Effector memory CD8-positive, alpha-beta T cell (primary cell): ENCODE measurements at regions not wholly inside any gene's neighbourhood (a gene's known extent, or its start where the extent isn't known, plus 50 kb on each side); places are given as distances from the start of the nearest gene placed in this dataset.
A peak's percentile ranks its signal among the peaks of the same experiment; 100 is the strongest.

Experiments used
- ATAC-seq: fragments of 150-1000 bp; cut with Tn5 transposase; replicated peaks from 2 replicates; pipeline ENCODE4 v1.10.0; 2021; ENCODE audit warnings: mild to moderate bottlenecking, moderate library complexity
- DNase-seq, 3 experiments: peaks; one replicate each; pipeline ENCODE4 v3.0.0; 2021
- H3K27ac Mint-ChIP-seq, 2 donors: one replicate each; pipeline ENCODE4 v1.8.0; 2022; ENCODE audit warnings: mild to moderate bottlenecking in 2 of 2, mixed read lengths in 2 of 2, moderate library complexity in 2 of 2
- H3K27me3 Mint-ChIP-seq, 2 donors: one replicate each; pipeline ENCODE4 v1.8.0; 2022; ENCODE audit warnings: mixed read lengths in 2 of 2
- H3K36me3 Mint-ChIP-seq: one replicate; pipeline ENCODE4 v1.8.0; 2022; ENCODE audit warnings: mild to moderate bottlenecking, moderate library complexity, mixed read lengths; ENCODE audit not compliant: insufficient read depth
- H3K4me1 Mint-ChIP-seq, 2 donors: one replicate each; pipeline ENCODE4 v1.8.0; 2022; ENCODE audit warnings: low read depth in 2 of 2, mixed read lengths in 2 of 2
- H3K4me3 Mint-ChIP-seq, 2 donors: one replicate each; pipeline ENCODE4 v1.8.0; 2022; ENCODE audit warnings: mild to moderate bottlenecking in 2 of 2, mixed read lengths in 2 of 2, moderate library complexity in 2 of 2
- H3K9me3 Mint-ChIP-seq, 2 donors: one replicate each; pipeline ENCODE4 v1.8.0; 2022; ENCODE audit warnings: mixed read lengths in 2 of 2

GRCh38 chr12:127294651-127295210 lies 972.2 kb upstream of the TMEM132C start:
- H3K27ac Mint-ChIP-seq = no peak overlapping the region
- no peak for ATAC-seq
- H3K9me3 Mint-ChIP-seq = no peaks in the 10 kb centered on the region

GRCh38 chr12:127295630-127296029 lies 971.3 kb upstream of the TMEM132C start:
- DNase-seq = no peak
- Mint-ChIP-seq H3K36me3 (no peaks in the 10 kb centered on the region), H3K9me3 (no peaks in the 10 kb centered on the region), H3K27ac (no peak overlapping the region), H3K4me1 (peaks cover 0 to 2% of the 10 kb centered on the region in 2 donors), H3K27me3 (peaks cover 5 to 34% of the 10 kb centered on the region in 2 donors), H3K4me3 (no peak overlapping the region)
- no peak for ATAC-seq

More at GRCh38 chr12:127294651-127295210, 972.2 kb upstream of the TMEM132C start:
- Mint-ChIP-seq H3K27me3 (peaks cover 0 to 25% of the 10 kb centered on the region in 2 donors), H3K36me3 (no peaks in the 10 kb centered on the region), H3K4me1 (peaks cover 0 to 2% of the 10 kb centered on the region in 2 donors), H3K4me3 (no peak overlapping the region)
- no peak for DNase-seq

- Mint-ChIP-seq H3K27me3 (peaks cover 5 to 43% of the 10 kb centered on the region in 2 donors), H3K9me3 (no peaks in the 10 kb centered on the region), H3K4me1 (peaks cover 0 to 2% of the 10 kb centered on the region in 2 donors), H3K36me3 (no peaks in the 10 kb centered on the region), H3K4me3 (no peak overlapping the region), H3K27ac (no peak overlapping the region)
- ATAC-seq = no peak
- no peak for DNase-seq
These were observed 970.4 kb upstream of the TMEM132C start for GRCh38 chr12:127296591-127296990.

- Mint-ChIP-seq H3K4me1 (peaks cover 0 to 2% of the 10 kb centered on the region in 2 donors), H3K9me3 (no peaks in the 10 kb centered on the region), H3K27ac (no peak overlapping the region), H3K27me3 (peaks cover 5 to 45% of the 10 kb centered on the region in 2 donors), H3K4me3 (no peak overlapping the region), H3K36me3 (no peaks in the 10 kb centered on the region)
- DNase-seq = no peak
- ATAC-seq = no peak
These were observed 969.6 kb upstream of the TMEM132C start for GRCh38 chr12:127297327-127297726.

GRCh38 chr12:127300075-127300474 lies 966.9 kb upstream of the TMEM132C start:
- ATAC-seq (no peak), DNase-seq (no peak)
- Mint-ChIP-seq H3K27ac (no peak overlapping the region), H3K9me3 (no peaks in the 10 kb centered on the region), H3K4me3 (no peak overlapping the region), H3K4me1 (peaks cover 0 to 4% of the 10 kb centered on the region in 2 donors), H3K36me3 (no peaks in the 10 kb centered on the region), H3K27me3 (peaks cover 12 to 61% of the 10 kb centered on the region in 2 donors)

- ATAC-seq (no peak), DNase-seq (no peak)
- H3K36me3 Mint-ChIP-seq = no peaks in the 10 kb centered on the region
- H3K27me3 Mint-ChIP-seq = peaks cover 13 to 61% of the 10 kb centered on the region in 2 donors
- no peak overlapping the region for H3K4me3 Mint-ChIP-seq
- H3K4me1 Mint-ChIP-seq = peaks cover 0 to 4% of the 10 kb centered on the region in 2 donors
- H3K9me3 Mint-ChIP-seq = no peaks in the 10 kb centered on the region
- H3K27ac Mint-ChIP-seq = no peak overlapping the region
These were observed 966.2 kb upstream of the TMEM132C start for GRCh38 chr12:127300753-127301152.

GRCh38 chr12:127301876-127302275 lies 965.1 kb upstream of the TMEM132C start:
- Mint-ChIP-seq H3K4me1 (peaks cover 0 to 4% of the 10 kb centered on the region in 2 donors), H3K27ac (no peak overlapping the region), H3K36me3 (no peaks in the 10 kb centered on the region), H3K27me3 (peaks cover 22 to 63% of the 10 kb centered on the region in 2 donors), H3K9me3 (no peaks in the 10 kb centered on the region), H3K4me3 (no peak overlapping the region)
- ATAC-seq = no peak
- no peak for DNase-seq

- no peak for DNase-seq
- H3K27me3 Mint-ChIP-seq = peaks cover 32 to 83% of the 10 kb centered on the region in 2 donors
- no peaks in the 10 kb centered on the region for H3K36me3 Mint-ChIP-seq
- no peak for ATAC-seq
- peaks cover 0 to 4% of the 10 kb centered on the region in 2 donors for H3K4me1 Mint-ChIP-seq
- H3K27ac Mint-ChIP-seq = peak overlapping the region in 1 of 2 donors; percentile 33
- no peaks in the 10 kb centered on the region for H3K9me3 Mint-ChIP-seq
- H3K4me3 Mint-ChIP-seq = no peak overlapping the region
These were observed 961.9 kb upstream of the TMEM132C start for GRCh38 chr12:127304751-127305725.

- no peak for DNase-seq
- Mint-ChIP-seq H3K27me3 (peaks cover 29 to 71% of the 10 kb centered on the region in 2 donors), H3K27ac (no peak overlapping the region)
These were observed 960.3 kb upstream of the TMEM132C start for GRCh38 chr12:127306604-127307215.

GRCh38 chr12:127307528-127307927 lies 959.4 kb upstream of the TMEM132C start:
- ATAC-seq = no peak
- Mint-ChIP-seq H3K27me3 (peaks cover 29 to 67% of the 10 kb centered on the region in 2 donors), H3K36me3 (no peaks in the 10 kb centered on the region), H3K27ac (no peak overlapping the region), H3K9me3 (no peaks in the 10 kb centered on the region), H3K4me3 (no peak overlapping the region), H3K4me1 (peaks cover 0 to 6% of the 10 kb centered on the region in 2 donors)
- no peak for DNase-seq

More at GRCh38 chr12:127306604-127307215, 960.3 kb upstream of the TMEM132C start:
- Mint-ChIP-seq H3K9me3 (no peaks in the 10 kb centered on the region), H3K36me3 (no peaks in the 10 kb centered on the region), H3K4me1 (peaks cover 0 to 6% of the 10 kb centered on the region in 2 donors), H3K4me3 (no peak overlapping the region)
- ATAC-seq = no peak

- H3K4me1 Mint-ChIP-seq = peaks cover 0 to 6% of the 10 kb centered on the region in 2 donors
- ATAC-seq (no peak), DNase-seq (no peak)
- H3K4me3 Mint-ChIP-seq = no peak overlapping the region
- no peaks in the 10 kb centered on the region for H3K9me3 Mint-ChIP-seq
- no peak overlapping the region for H3K27ac Mint-ChIP-seq
- no peaks in the 10 kb centered on the region for H3K36me3 Mint-ChIP-seq
- H3K27me3 Mint-ChIP-seq = peaks cover 29 to 62% of the 10 kb centered on the region in 2 donors
These were observed 958.8 kb upstream of the TMEM132C start for GRCh38 chr12:127308148-127308547.

GRCh38 chr12:127310548-127310947 lies 956.4 kb upstream of the TMEM132C start:
- H3K4me1 Mint-ChIP-seq = peaks cover 0 to 3% of the 10 kb centered on the region in 2 donors
- ATAC-seq (no peak), DNase-seq (no peak)
- H3K4me3 Mint-ChIP-seq = no peak overlapping the region
- no peaks in the 10 kb centered on the region for H3K36me3 Mint-ChIP-seq
- H3K9me3 Mint-ChIP-seq = no peaks in the 10 kb centered on the region
- no peak overlapping the region for H3K27ac Mint-ChIP-seq
- peaks cover 30 to 48% of the 10 kb centered on the region in 2 donors for H3K27me3 Mint-ChIP-seq

GRCh38 chr12:127311720-127312364 lies 955.1 kb upstream of the TMEM132C start:
- DNase-seq = no peak
- H3K4me1 Mint-ChIP-seq = peaks cover 0 to 3% of the 10 kb centered on the region in 2 donors
- H3K27me3 Mint-ChIP-seq = peaks cover 22 to 37% of the 10 kb centered on the region in 2 donors
- H3K9me3 Mint-ChIP-seq = no peaks in the 10 kb centered on the region
- H3K27ac Mint-ChIP-seq = no peak overlapping the region
- H3K36me3 Mint-ChIP-seq = no peaks in the 10 kb centered on the region
- ATAC-seq = no peak
- H3K4me3 Mint-ChIP-seq = no peak overlapping the region
